ENCODE measurements at regions not wholly inside any gene's neighbourhood (a gene's known extent, or its start where the extent isn't known, plus 50 kb on each side); places are given as distances from the start of the nearest gene placed in this dataset.

- TF ChIP-seq CSDC2 (CRISPR knock-in tag; IDR thresholded peaks at IDR 0.05) (no peak), PATZ1 (CRISPR knock-in tag; IDR thresholded peaks at IDR 0.05; ENCODE audit: borderline replicate concordance) (no peak), ZC3H10 (CRISPR knock-in tag; IDR thresholded peaks at IDR 0.05) (no peak), ISL1 (CRISPR knock-in tag; IDR thresholded peaks at IDR 0.05) (no peak), ZNF70 (CRISPR knock-in tag; IDR thresholded peaks at IDR 0.05) (no peak), OSR1 (CRISPR knock-in tag; IDR thresholded peaks at IDR 0.05) (no peak), ZFP3 (CRISPR knock-in tag; IDR thresholded peaks at IDR 0.05) (no peak), SNAI2 (CRISPR knock-in tag; IDR thresholded peaks at IDR 0.05) (no peak), POU6F1 (CRISPR knock-in tag; IDR thresholded peaks at IDR 0.05; ENCODE audit: borderline replicate concordance, low read depth) (no peak), ZFP30 (CRISPR knock-in tag; IDR thresholded peaks at IDR 0.05) (no peak), ESRRG (CRISPR knock-in tag; IDR thresholded peaks at IDR 0.05) (no peak), TSHZ2 (CRISPR knock-in tag; IDR thresholded peaks at IDR 0.05) (no peak)
- TF ChIP-seq, protein P1, sequence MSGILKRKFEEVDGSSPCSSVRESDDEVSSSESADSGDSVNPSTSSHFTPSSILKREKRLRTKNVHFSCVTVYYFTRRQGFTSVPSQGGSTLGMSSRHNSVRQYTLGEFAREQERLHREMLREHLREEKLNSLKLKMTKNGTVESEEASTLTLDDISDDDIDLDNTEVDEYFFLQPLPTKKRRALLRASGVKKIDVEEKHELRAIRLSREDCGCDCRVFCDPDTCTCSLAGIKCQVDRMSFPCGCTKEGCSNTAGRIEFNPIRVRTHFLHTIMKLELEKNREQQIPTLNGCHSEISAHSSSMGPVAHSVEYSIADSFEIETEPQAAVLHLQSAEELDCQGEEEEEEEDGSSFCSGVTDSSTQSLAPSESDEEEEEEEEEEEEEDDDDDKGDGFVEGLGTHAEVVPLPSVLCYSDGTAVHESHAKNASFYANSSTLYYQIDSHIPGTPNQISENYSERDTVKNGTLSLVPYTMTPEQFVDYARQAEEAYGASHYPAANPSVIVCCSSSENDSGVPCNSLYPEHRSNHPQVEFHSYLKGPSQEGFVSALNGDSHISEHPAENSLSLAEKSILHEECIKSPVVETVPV (CRISPR knock-in tag; IDR thresholded peaks at IDR 0.05) = no peak
- ATAC-seq = no peak
Measured at GRCh38 chr11:95557376-95557775, 232.2 kb downstream of the FAM76B start.

DNA sequence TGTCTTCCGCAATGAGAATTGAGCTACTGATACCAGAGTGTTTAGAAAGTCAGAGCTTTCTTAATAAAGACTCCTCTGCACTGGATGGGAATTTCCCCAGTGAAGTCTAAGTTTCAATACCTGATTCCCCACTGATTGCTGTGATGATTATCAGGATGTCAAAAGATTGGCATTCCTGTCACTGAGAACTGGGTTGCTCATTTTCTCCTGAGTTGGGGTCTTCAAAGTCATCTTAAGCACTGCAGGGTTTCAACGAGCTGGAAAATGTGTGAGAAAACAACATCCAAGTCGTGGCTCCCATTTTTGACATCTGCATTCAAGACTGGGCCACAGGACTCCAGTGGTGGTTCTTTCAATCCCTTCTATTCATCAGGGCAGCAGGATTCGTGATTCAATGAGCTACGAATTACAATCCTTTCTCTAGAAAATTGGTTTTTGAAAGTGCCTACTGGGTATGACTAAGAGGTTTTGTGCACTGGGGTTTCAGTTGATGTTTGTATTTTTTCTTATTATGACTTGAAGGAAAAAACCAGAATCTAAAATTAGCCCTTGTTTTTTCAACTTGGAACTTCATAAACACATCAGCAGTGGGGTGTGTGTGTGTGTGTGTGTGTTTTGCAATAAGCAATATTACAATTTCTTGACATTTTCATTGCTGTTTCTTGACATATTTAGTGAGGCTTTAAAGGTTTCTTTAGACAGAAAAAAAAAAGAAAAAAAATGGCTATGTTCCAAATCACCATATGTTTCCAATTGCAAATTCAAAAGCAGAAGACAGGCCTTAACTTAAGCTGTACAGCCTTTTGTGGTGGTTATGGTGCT lies 233.0 kb downstream of the FAM76B start:
- ATAC-seq = no peak

DNA sequence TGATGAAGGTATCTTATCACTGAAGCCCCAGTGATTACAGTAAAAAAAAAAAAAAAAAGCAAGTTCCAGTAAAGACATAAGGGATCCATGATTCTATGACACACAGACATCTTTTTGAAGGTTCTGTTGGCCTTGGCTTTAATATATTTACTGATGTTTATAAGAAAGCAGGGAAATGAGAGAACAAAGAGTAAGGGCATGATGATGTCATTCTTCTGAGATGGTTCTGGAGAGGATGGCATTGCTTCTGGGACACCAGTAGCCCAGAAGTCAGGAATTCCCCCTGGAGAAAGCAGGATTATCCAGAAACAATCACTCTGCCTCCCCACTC lies 233.6 kb downstream of the FAM76B start:
- TF ChIP-seq TOX (CRISPR knock-in tag; IDR thresholded peaks at IDR 0.05; ENCODE audit: borderline replicate concordance) = no peak
- TF ChIP-seq ARNTL (CRISPR knock-in tag; IDR thresholded peaks at IDR 0.05; ENCODE audit: borderline replicate concordance, low read depth) = no peak
- TF ChIP-seq CREB5 (CRISPR knock-in tag; IDR thresholded peaks at IDR 0.05; ENCODE audit: low read depth) = no peak
- TF ChIP-seq BACH2 (CRISPR knock-in tag; IDR thresholded peaks at IDR 0.05; ENCODE audit: borderline replicate concordance) = no peak
- TF ChIP-seq ZFP3 (CRISPR knock-in tag; IDR thresholded peaks at IDR 0.05) = no peak
- no peak for TF ChIP-seq ISL1 (CRISPR knock-in tag; IDR thresholded peaks at IDR 0.05)
- ATAC-seq = no peak

More for the DNA sequence above, 233.0 kb downstream of the FAM76B start:
- TF ChIP-seq TCF4 (CRISPR knock-in tag; IDR thresholded peaks at IDR 0.05; ENCODE audit: borderline replicate concordance) = peak; percentile 75
- TF ChIP-seq ZNF8 (CRISPR knock-in tag; IDR thresholded peaks at IDR 0.05) = no peak
- no peak for TF ChIP-seq BACH2 (CRISPR knock-in tag; IDR thresholded peaks at IDR 0.05; ENCODE audit: borderline replicate concordance)
- peak; percentile 23; the same call in 1 of the 2 replicates for TF ChIP-seq ISL1 (CRISPR knock-in tag; IDR thresholded peaks at IDR 0.05)

DNA sequence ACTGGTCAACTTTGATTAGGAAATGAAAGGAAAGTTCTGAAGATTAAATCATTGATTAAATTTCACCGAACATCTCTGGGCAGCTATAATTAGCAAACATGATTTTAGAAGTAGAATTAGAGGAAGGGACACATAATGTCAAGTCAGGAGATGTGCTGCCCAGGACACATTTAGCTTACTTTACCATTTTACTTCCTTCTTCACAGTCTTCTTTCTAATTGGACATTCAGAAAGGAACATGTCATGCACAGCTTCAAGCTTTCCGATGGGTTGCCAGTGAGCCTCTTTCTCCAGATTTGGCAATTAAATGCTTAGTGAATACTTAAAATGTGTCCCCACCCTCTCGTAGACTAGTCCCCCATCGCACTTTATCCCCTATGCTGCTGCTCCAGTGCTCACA lies 234.7 kb downstream of the FAM76B start:
- ATAC-seq = no peak
- no peak for TF ChIP-seq TOX (CRISPR knock-in tag; IDR thresholded peaks at IDR 0.05; ENCODE audit: borderline replicate concordance)
- no peak for TF ChIP-seq PATZ1 (CRISPR knock-in tag; IDR thresholded peaks at IDR 0.05; ENCODE audit: borderline replicate concordance)
- TF ChIP-seq ARNTL (CRISPR knock-in tag; IDR thresholded peaks at IDR 0.05; ENCODE audit: borderline replicate concordance, low read depth) = no peak
- TF ChIP-seq ZFP30 (CRISPR knock-in tag; IDR thresholded peaks at IDR 0.05) = no peak
- TF ChIP-seq BACH2 (CRISPR knock-in tag; IDR thresholded peaks at IDR 0.05; ENCODE audit: borderline replicate concordance) = no peak
- TF ChIP-seq, protein P1 (CRISPR knock-in tag; IDR thresholded peaks at IDR 0.05) = no peak
- TF ChIP-seq CSDC2 (CRISPR knock-in tag; IDR thresholded peaks at IDR 0.05) = no peak
- TF ChIP-seq POU6F1 (CRISPR knock-in tag; IDR thresholded peaks at IDR 0.05; ENCODE audit: borderline replicate concordance, low read depth) = no peak
- no peak for TF ChIP-seq RARB (CRISPR knock-in tag; IDR thresholded peaks at IDR 0.05)

Data from SK-N-SH treated with all-trans-retinoic acid at 6 μM for 48 hours (cell line).